Kidney glomerular epithelial cell (primary cell): ENCODE measurements at regions not wholly inside any gene's neighbourhood (a gene's known extent, or its start where the extent isn't known, plus 50 kb on each side); places are given as distances from the start of the nearest gene placed in this dataset.

Source experiments
- DNase-seq: peaks from one replicate; lab custom pipeline; 2025; lab: John Stamatoyannopoulos, UW

DNA sequence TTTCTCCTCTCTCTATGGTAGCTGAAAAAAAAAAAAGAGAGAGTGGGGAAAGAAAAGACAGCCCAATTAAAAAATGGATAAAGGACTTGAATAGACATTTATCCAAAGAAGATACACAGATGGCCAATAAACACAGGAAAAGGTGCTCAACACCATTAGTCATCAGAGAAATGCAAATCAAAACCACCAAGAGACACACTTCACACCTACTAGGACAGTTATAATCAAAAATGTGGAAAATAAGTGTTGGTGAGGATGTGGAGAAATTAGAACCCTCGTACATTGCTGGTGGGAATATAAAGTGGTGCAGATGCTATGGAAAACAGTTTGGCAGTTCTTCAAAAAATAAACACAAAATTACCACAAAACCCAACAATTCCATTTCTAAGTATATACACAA, 172.4 kb upstream of the GRIN2B start:
- no peak for DNase-seq

DNA sequence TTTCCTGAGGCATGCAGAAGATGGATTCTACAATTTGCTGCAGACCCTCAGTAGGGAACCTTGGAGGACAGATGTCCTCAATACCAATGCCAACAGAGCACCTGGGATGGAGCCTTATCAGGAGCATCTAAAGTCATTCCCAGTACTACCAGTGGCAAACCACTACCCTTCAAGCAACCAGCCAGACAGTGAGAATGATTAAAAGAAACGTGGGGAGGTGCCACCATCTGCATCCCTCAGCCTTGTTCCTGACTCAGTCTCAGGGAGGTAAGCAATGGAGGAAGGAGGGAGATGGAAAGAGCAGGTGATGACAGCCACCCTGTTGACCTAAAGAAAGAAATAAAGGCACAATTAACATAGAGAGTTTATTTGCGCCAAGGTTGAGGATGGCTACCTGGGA, 175.2 kb upstream of the GRIN2B start:
- DNase-seq: no peak

DNA sequence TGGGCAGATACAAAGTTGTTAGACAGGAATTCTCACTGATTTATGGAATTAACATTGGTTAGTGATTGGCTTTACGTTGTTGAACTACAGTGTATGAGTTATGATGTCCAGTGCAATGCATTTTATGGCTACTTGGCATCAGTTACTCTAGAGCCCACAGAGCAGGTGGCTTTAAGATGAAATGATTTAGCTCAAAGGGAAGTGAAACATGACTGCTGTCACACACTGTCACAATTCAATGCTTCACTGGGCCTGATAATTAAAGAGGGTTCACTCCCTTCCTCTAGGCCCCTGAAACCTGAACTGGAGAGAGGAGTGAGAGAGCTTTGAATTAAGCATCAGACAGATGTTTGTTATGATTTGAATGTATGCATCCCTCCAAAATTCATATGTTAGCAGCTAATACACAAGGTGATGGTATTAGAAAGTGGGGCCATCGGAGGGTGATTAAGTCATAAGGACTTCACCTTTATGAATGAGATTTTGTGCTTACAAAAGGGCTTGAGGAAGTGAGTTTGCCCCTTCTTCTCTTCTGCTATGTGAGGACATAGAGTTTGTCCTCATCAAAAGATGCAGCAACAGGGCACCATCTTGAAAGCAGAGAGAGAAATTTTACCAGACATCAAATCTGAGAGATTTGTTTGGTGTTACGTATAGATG, 175.8 kb upstream of the GRIN2B start:
- DNase-seq: no peak

DNA sequence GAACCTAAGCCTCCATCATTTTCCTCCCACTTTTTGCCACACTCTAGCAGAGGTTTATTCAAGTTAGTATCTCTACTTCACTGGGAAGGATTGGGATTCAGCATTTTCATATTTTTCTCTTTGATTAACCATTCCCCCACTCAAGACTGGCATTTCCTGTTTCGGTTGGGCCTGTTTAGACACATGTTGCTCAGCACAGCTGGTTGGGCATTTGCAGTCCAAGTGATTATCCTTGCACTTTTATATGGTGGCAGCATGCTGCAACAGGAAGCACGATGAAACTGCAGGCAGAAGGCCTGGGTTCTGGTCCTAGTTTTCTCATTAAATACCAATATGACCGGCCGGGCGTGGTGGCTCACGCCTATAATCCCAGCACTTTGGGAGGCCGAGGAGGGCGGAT, 182.9 kb upstream of the GRIN2B start:
- no peak for DNase-seq

DNA sequence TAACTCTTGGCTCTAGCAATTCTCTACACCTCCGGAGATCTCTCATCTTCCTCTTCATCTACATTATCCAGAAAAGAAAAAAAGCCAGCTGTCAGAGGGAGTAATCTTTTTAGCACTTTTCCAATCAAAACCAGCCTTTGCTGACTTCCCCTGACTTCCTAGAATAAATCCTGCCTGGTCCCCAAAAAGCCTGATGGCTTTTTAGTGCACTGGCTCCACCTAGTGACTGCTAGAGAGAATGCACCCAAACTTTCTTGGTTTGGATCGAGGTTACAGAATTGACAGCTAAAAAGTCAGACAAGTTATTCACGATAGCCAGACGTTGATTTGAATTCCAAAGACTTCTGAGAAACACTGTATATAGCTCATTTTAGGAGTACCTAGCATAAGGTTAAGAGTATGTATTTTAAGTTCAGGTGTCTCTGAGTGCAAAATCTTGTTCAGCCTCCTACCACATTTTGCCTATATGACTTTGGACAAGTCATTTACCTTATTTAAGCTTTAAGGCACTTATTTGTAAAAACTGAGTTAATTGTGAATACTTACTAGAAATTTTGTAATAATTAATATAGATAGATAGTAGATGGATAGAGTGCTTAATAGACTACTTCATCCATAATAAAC, 185.7 kb upstream of the GRIN2B start:
- peak; percentile 16 for DNase-seq

DNA sequence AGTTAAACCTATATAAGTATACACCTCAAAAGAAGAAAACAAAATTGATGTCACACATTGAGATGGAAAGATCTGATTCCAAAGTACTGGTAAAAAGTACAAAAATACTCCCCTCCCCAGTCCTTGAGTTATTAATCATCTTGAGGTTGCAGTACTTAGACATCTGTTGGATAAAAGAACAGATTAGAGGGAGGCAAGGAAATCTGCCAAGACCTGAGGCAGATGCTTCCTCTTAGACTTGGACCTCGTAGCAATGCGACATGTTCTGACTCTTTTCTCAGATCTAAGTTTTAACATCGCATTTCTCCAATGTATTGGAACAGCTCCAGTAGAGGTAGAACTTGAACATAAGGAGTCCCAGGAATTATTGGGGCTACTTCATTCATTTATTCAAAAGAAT, 187.9 kb upstream of the GRIN2B start:
- no peak for DNase-seq

DNA sequence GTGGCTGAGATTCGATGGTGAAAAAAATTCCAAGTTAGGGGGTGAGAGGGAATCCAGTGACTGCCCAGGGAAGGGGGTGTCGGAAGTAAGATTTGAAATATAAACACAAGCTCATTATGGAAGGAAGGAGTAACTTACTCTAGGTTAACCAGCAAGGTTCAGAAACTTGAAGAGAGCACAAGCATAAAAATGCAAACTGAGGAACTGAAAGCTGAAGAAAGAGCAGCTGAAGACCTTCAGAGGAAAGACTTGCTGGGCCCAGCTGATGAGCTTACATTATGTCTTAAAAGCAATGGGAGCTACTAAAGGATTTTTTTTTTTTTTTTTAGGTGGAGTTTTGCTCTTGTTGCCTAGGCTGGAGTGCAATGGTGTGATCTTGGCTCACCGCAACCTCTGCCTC, 189.7 kb upstream of the GRIN2B start:
- DNase-seq: no peak

DNA sequence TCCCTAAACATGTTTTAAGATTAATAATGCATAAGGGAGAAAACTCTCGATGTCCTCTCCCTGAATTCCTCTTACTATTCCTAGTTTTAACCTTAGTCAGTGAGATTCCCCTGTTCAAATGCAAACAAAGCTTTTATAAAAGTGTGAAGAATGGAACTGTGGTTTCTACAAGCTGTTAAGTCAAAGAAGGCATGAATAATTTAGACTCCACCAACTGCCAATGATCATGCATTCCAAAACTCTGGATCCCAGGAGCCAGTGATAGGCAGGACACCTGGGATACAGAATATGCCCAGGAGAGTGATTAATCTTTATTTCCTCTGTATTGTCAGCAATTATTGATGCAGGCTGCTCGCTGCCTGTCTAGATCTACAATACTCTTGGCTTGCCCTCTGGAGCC, 190.3 kb upstream of the ATF7IP start:
- no peak for DNase-seq

DNA sequence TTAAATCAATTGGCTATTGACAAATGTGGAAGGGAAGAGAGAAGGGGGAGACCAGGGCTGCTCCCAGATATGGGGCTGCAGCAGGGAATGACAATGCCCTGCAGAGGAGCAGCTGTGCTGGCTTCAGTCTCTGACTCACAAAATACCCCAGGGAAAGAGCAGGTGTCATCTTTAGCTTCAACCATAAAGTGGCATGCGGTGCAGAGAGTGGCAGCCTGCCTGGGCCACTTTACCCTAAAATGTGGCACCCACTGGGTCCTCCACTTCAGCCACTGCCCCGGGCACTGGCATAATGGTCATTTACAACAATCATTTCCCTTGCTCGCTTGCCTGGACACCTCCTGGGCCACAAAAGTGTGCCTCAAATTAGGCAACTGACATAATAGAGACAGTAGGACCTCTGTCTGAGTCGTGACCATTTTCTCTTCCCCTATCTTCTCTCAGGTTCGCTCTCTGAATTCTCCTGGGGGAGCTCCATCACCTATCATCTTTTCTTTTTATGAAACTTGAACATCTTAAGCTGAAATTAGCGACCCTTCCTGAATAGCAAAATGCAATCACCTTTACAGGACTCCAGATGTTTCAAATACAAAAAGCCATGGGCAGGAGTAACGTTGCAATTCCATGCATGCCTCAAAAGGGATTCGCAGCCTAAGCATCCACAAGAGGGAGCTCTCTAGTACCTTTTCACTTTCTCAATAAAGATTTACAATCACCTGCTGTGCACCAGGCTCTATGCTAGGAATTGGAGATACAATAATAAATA, 179.9 kb upstream of the ATF7IP start:
- peak; percentile 11 for DNase-seq

DNA sequence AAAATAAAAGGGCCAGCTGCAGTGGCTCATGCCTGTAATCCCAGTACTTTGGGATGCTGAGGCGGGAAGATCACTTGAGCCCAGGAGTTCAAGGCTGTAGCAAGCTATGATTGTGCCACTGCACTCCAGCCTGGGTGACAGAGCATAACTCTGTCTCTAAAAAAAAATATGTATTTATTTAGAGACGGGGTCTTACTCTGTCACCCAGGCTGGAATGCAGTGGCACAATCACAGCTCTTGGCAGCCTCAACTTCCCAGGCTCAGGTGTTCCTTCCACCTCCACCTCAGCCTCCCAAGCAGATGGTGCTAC, 179.3 kb upstream of the ATF7IP start:
- DNase-seq: no peak

DNA sequence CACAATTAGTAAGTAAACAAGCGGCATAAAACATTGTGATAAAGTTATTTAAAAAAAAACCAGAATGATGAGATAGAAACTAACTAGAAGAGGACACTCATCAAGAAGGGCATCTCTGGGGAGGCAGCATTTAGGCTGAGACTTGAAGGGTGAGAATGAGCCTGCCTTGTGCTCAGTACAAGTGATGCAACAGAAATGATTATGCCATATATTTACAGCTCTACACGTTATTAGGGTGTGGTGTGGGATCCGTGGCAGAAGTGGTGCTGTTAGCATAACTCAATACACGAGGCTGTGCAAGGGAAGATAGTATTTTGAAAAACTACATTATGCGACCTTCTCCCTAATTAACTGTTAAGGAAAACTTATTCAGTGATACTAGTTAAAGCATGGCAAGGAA, 178.5 kb upstream of the ATF7IP start:
- DNase-seq: no peak

DNA sequence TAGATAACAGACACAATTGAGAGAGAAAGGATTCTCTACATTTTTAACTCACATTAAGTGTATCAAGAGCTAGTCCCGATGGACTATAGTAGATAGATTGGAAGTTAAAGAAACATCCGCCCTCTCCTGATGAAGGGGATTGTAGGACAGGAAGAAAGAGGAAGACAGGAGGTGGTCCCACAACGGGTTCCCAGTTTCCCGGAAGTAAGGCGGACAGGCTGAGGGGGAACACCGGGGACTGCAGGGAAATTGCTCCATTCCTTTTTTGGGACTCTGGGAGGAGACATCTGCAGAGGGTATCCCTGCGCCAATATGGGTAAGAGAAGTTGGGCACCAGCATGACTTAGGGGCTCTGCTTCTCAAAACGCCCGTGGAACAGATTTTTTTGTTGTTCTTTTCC, 177.5 kb upstream of the ATF7IP start:
- DNase-seq: no peak

DNA sequence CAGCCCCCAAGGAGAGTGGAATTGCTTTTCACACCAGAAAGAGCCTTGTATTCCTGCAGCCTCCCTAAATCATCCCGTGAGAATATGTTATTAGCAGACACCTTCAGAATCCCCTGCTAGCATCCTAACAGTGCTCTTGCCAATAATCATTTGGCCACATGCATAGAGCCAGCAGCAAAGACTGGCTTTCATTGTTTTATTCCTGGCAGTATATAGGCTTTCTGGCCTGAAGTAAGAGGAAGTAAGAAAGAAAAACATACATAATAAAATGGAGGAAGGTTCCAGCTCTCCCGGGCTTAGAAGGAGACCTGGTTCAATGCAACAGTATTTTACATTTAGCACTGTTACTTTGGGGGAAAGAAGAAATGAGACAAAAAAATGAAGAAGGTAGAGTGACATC, 176.7 kb upstream of the ATF7IP start:
- no peak for DNase-seq

DNA sequence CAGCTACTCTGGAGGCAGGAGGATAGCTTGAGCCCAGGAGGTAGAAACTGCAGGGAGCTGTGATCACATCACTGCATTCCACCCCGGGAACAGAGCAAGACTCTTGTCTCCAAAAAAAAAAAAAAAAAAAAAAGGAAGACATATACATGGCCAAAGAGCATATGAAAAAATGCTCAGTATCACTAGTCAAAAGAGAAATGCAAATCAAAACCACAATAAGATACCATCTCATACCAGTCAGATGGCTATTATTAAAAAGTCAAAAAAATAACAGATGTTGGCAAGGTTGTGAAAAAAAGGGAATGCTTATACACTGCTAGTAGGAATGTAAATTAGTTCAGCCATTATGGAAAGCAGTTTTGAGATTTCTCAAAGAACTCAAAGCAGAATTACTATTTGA, 174.8 kb upstream of the ATF7IP start:
- DNase-seq: no peak

DNA sequence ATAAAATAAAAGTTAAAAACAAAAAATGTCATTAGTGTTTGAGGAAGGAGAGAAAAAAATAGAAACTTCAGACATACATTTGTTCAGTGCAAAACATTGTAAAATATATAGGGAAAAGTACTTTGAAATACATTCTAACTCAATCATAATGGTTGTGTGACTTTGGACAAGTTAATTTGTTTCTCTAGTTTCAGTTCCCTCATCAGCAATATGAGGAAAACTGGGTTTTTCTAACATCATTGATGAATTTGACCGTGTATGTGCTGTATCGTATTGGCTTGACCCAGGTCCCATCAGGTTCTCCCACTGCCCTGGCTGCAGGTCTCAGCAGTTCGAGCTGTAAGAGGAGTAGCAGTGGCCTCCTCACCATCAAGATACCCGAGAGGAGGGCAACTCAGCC, 173.9 kb upstream of the ATF7IP start:
- no peak for DNase-seq

DNA sequence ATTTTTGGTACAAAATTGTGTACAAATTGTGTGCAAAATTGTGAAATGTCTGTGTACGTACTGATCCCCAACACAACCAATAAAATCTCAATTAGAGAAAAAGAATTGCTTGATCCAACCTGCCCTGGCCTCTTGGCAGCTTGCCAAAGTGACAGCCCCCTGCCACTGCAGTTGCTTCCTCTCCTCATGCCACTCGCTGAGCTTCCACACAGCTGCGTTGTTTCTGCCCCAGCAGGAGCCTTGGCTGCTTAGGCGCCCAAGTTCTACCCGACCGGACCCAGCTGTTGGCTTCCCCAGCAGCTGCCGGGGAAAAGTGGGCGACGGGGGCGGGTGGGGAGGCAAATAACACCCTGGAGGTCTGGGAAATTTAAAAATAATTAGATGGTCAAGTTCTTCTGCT, 171.8 kb upstream of the ATF7IP start:
- DNase-seq: no peak

DNA sequence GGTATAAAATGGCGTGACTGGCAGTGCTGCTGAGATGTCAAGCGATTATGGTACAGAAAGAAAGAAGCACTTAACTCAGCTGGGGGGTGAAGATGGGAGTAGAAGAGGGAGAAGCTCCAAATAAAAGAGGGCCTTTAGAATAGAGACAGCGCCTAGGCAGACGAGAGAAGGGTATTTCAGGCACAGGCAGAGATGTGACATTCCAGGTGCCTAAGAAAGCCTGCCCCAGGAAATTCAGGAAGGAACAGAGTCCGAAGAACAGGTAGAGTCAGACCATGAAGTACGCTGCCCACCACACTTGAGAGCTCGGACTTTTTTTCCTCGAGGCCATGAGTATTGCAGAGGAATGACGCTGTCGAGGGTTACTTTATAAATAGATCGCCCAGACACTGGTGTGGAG, 170.9 kb upstream of the ATF7IP start:
- DNase-seq: no peak

DNA sequence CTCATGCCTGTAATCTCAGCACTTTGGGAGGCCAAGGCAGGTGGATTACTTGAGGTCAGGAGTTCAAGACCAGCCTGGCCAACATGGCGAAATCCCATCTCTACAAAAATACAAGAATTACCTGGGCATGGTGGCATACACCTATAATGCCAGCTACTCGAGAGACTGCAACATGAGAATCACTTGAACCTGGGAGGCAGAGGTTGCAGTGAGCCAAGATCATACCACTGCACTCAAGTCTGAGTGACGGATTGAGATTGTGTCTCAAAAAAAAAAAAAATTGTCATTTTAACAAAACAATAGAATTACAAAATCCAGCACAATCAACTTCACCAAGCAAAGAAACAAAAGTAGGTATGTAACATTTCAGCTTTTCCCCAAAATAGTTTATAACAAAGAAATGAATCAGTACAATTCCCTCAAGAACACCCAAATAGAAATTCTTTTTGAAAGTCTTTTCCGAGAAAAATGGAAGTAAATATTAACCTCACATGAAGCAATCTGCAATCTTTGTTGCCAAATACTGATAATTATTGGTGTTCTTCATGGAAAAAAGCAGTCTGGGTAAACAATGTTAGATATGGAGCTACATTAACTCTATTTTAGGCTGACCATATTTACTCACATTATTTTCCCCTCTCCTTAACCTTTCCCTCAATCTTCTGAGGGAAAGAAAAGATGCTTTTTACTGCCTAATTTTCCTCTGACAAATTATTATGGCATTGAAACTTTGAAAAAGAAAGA, 165.9 kb upstream of the ATF7IP start:
- no peak for DNase-seq

DNA sequence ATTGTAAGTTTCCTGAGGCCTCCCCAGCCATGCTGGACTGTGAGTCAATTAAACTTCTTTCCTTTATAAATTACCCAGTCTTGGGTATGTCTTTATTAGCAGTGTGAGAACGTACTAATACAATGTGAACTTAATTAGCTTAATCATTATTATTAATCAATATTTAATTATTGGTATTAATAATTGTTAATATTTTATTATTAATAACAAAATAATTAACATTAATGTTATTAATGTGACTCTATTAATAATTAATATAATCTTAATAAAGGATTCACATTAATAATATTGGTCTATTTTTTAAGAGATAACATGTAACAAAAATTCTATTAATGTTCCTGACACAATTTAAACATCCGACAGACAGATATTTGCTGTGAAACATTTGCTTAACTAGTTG, 164.9 kb upstream of the ATF7IP start:
- DNase-seq: no peak

DNA sequence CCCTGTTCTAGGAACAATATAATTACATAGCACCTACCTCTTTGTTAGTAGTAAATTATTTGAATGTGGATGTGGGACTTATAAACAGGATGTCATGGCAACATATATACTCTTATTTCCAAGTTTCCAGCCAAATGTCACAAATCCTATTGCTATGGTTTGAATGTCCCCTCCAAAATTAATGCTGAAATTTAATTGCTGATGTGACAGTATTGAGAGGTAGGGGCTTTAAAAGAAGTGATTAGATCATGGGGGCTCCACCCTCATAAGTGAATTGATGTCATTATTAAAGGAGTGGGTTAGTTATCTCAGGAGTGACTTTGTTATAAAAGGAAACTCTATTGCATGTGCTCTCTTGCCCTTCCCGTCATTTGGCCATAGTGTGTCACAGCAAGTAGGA, 164.2 kb upstream of the ATF7IP start:
- DNase-seq: no peak

DNA sequence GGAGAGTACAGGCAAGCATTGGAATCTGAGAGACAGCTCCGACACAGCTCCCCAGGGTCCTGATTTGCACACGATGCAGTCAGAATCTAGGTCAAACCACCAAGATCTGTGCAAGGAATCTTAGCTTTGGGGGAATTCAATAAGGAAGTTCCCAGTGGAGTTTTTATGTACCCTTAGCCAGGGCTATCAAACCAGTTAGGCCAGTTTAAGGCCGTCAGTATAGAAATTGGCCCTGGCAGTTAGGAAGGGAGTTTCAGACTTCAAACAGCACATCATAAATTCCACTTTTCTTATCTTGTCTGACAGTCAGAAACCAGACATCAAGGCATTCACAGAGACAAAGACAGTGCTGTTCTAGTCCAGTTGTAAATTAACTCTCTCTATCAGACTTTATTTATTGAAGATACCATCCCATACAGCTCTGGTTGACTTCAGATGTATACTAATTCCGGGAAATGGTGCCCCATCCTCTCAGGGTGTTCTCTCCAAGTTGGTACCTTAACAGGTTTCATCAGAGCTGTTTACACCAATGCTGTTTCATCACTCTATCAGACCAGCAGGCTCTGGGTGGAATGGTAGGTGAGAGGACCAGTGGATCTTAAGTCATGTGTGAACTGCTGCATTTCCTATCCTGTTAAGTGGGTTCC, 157.5 kb upstream of the ATF7IP start:
- no peak for DNase-seq

DNA sequence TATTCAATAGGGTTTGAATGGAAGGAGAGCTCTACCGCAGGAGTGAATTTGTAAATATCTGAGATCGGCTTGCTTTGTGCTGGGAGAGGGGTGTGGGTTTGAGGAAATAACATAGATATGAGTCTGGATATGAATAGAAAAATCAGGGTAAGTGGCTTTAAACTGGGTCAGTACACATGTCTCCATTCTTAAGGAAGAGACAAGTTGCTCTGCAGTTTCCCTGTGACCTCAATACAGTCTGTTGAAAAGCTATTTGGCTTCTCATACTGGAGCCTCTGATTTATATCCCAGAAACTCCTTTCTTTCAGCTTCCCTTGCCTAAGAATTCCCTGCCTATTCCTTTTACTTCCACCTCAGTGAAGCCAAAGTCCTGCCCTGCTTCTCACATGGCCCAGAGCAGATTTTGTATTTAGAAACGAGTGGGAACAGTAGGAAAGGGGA, 153.5 kb upstream of the ATF7IP start:
- no peak for DNase-seq
